Lung (tissue), 11 donors: ENCODE measurements at regions not wholly inside any gene's neighbourhood (a gene's known extent, or its start where the extent isn't known, plus 50 kb on each side); places are given as distances from the start of the nearest gene placed in this dataset.

ENCODE experiments used
- ATAC-seq: fragments of 200-7000 bp; cut with Tn5 transposase; one replicate; pipeline ENCODE4 v1.9.1; 2020; ENCODE audit warnings: moderate number of reproducible peaks; ENCODE audit not compliant: insufficient read depth, low FRiP score
- DNase-seq, 3 donors: peaks; one replicate each; pipeline ENCODE4 v3.0.0-alpha.2; 2013 to 2017
- H3K27ac ChIP-seq, 2 donors: one replicate each; pipeline ENCODE4 v1.5.1; 2013; ENCODE audit warnings: mild to moderate bottlenecking in 2 of 2, moderate library complexity in 2 of 2, control low read depth in 1 of 2, inconsistent platforms in 1 of 2, low read depth in 1 of 2, low read length in 1 of 2
- H3K27me3 ChIP-seq, 3 donors: one replicate each; pipeline ENCODE4 v1.5.1; 2013; ENCODE audit warnings: low read length in 2 of 3; ENCODE audit not compliant: control insufficient read depth in 3 of 3, insufficient read depth in 3 of 3
- H3K36me3 ChIP-seq, 4 donors: one replicate each; pipeline ENCODE4 v1.5.1; 2013; ENCODE audit warnings: low read length in 4 of 4, mild to moderate bottlenecking in 1 of 4, moderate library complexity in 1 of 4; ENCODE audit not compliant: control insufficient read depth in 4 of 4, insufficient read depth in 4 of 4
- H3K4me1 ChIP-seq, 5 donors: one replicate each; pipeline ENCODE4 v1.5.1; 2013; ENCODE audit warnings: low read length in 5 of 5, mild to moderate bottlenecking in 2 of 5, moderate library complexity in 1 of 5; ENCODE audit not compliant: control insufficient read depth in 5 of 5, insufficient read depth in 5 of 5
- H3K4me3 ChIP-seq: one replicate; pipeline ENCODE4 v1.5.1; 2013; ENCODE audit warnings: mild to moderate bottlenecking, control low read depth, moderate library complexity
- H3K9ac ChIP-seq, 2 donors: one replicate each; pipeline ENCODE4 v1.5.1; 2013; ENCODE audit warnings: low read length in 2 of 2, control low read depth in 1 of 2; ENCODE audit not compliant: insufficient read depth in 1 of 2
- H3K9me3 ChIP-seq, 4 donors: one replicate each; pipeline ENCODE4 v1.5.1; 2013; ENCODE audit warnings: low read length in 3 of 4, mild to moderate bottlenecking in 1 of 4, moderate library complexity in 1 of 4; ENCODE audit not compliant: control insufficient read depth in 4 of 4, insufficient read depth in 3 of 4
- CTCF ChIP-seq: IDR thresholded peaks from 2 replicates; pipeline ENCODE4 v1.5.1; 2012; ENCODE audit warnings: mild to moderate bottlenecking; ENCODE audit errors: control extremely low read depth, extremely low read depth
- WGBS, 2 donors: extraction: QIAGEN DNeasy Blood & Tissue Kit; methylation state at CpG; one replicate each; pipeline ENCODE4 v1.1.7; 2013; 5-methylcytosine and 5-hydroxymethylcytosine counted together
- donor health status: control.
- donor health status: control.
- donor health status: Bipolar disorder and iron deficiency.
- donor health status: healthy.
- donor health status: DM: yes; HTN: yes; CAD: no.

DNA sequence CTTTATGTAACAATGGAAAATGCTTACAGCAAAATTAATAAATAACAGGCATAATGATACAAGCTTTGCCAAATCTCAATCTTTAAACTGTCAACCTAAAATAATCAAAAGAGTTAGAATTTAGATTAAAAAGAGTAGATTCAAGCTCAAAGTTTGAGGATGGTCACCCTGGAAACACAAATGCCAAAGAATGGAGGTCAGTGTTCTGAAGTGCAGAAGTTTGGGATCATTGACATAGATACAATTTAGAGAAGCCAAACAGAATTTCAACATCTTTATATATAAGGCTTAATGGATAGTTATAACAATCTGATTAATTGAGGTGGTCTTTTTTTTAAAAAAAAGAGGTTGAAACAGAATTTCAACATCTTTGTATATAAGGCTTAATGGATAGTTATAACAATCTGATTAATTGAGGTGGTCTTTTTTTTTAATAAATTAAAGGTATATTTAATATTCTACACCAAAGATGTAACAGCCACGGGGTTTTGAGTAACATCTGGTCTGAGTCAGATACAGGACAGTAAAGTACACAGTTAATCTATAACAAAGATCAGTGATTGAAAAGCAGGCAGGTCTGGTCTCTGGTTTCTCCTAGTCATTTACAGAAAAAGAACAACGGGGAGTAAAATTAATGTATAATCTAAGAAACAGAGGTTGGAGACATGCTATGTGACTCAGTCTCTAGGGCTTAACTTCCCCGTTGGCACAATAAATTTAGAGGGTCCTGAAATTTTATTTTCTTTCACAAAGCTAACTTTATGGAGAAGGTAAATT lies 490.7 kb downstream of the GBE1 start:
- no peaks in the 10 kb centered on the region for H3K36me3 ChIP-seq
- H3K27ac ChIP-seq: no peak overlapping the region
- WGBS, 2 donors: 73 to 77% methylated on average over 3 of the region's 3 CpGs
- no peaks in the 10 kb centered on the region for H3K4me1 ChIP-seq
- ATAC-seq (no peak), DNase-seq (no peak)
- no peak for TF ChIP-seq CTCF
- no peaks in the 10 kb centered on the region for H3K9me3 ChIP-seq
- H3K4me3 ChIP-seq: no peak overlapping the region
- no peak overlapping the region for H3K9ac ChIP-seq
- H3K27me3 ChIP-seq: no peaks in the 10 kb centered on the region

GRCh38 chr3:81268526-81268925 lies 492.9 kb downstream of the GBE1 start:
- Histone ChIP-seq H3K36me3 (no peaks in the 10 kb centered on the region), H3K4me1 (no peaks in the 10 kb centered on the region), H3K27ac (no peak overlapping the region), H3K4me3 (no peak overlapping the region), H3K9me3 (no peaks in the 10 kb centered on the region), H3K9ac (no peak overlapping the region), H3K27me3 (no peaks in the 10 kb centered on the region)
- 86 to 90% methylated on average over 4 of the region's 4 CpGs for WGBS, 2 donors
- ATAC-seq (no peak), DNase-seq (no peak)
- no peak for TF ChIP-seq CTCF

GRCh38 chr3:81261996-81262395 lies 499.4 kb downstream of the GBE1 start:
- no peak overlapping the region for H3K4me3 ChIP-seq
- no peak overlapping the region for H3K9ac ChIP-seq
- WGBS, 2 donors: 91 to 93% methylated on average over 1 of the region's 1 CpG
- no peak for TF ChIP-seq CTCF
- H3K27me3 ChIP-seq: no peaks in the 10 kb centered on the region
- H3K27ac ChIP-seq: no peak overlapping the region
- ATAC-seq (no peak), DNase-seq (no peak)
- no peaks in the 10 kb centered on the region for H3K36me3 ChIP-seq
- H3K4me1 ChIP-seq: no peaks in the 10 kb centered on the region
- no peaks in the 10 kb centered on the region for H3K9me3 ChIP-seq

DNA sequence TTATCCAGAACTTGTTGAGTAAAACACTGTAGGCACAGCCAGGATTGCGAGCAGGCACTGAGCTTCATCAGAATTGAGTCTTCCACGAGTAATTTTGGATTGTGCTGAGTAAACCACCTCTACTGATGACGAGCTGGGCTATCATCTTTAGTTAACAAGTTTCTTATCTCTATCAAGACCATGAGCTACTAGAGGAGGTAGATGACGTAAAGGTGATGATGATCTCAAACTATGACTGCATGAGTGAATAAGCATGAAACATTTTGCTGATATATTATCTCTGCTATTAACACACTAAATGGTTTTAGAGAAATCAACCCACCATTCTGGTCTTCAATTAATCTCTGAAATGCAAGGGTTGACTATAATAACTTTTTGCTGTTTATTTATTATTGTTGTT lies 506.0 kb downstream of the GBE1 start:
- Histone ChIP-seq H3K27me3 (no peaks in the 10 kb centered on the region), H3K36me3 (no peaks in the 10 kb centered on the region), H3K4me3 (no peak overlapping the region), H3K9ac (no peak overlapping the region), H3K27ac (no peak overlapping the region), H3K9me3 (no peaks in the 10 kb centered on the region), H3K4me1 (no peaks in the 10 kb centered on the region)
- WGBS, 2 donors: 87% methylated on average over 4 of the region's 4 CpGs
- ATAC-seq (no peak), DNase-seq (no peak)
- no peak for TF ChIP-seq CTCF
